Stimulated activated effector memory CD8-positive, alpha-beta T cell treated with anti-CD3 and anti-CD28 coated beads, Interleukin-12 subunit alpha, Interleukin-12 subunit beta, amount 100 ng/mL, for 72 hours (primary cell): ENCODE measurements at regions not wholly inside any gene's neighbourhood (a gene's known extent, or its start where the extent isn't known, plus 50 kb on each side); places are given as distances from the start of the nearest gene placed in this dataset.

ENCODE experiments used
- ATAC-seq: fragments of 150-1000 bp; cut with Tn5 transposase; 2 replicates; pipeline ENCODE4 v1.10.0; 2021
- DNase-seq, 2 donors: peaks; one replicate each; pipeline ENCODE4 v3.0.0; 2021 to 2022; ENCODE audit warnings: low spot score in 2 of 2
- H3K27ac Mint-ChIP-seq: one replicate; pipeline ENCODE4 v1.8.0; 2022; ENCODE audit warnings: mild to moderate bottlenecking, mixed read lengths
- H3K36me3 Mint-ChIP-seq: one replicate; pipeline ENCODE4 v1.8.0; 2022; ENCODE audit warnings: mild to moderate bottlenecking, mixed read lengths
- H3K4me1 Mint-ChIP-seq: one replicate; pipeline ENCODE4 v1.8.0; 2022; ENCODE audit warnings: mixed read lengths
- H3K4me3 Mint-ChIP-seq: one replicate; pipeline ENCODE4 v1.8.0; 2022; ENCODE audit warnings: mild to moderate bottlenecking, mixed read lengths
- H3K9me3 Mint-ChIP-seq: one replicate; pipeline ENCODE4 v1.8.0; 2022; ENCODE audit warnings: mixed read lengths

DNA sequence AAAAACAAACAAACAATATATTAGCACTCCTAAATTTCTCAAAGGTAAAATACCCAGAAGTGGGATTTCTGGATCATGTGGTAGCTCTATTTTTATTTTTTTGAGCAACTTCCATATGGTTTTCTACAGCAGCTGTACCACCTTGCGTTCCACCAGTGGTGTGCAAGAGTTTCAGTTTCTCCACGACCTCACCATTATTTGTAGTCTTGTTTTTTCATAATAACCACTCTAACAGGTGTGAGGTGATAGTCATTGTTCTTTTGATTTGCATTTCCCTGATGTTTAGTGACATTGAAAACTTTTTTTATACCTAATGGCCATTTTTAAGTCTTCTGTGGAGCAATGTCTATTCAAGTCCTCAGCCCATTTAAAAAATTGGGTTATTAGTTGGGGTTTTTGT is 127.3 kb upstream of the SLC38A2 start:
- DNase-seq (no peak), ATAC-seq (no peak)
- Mint-ChIP-seq H3K36me3 (no peaks in the 10 kb centered on the region), H3K4me3 (no peak overlapping the region), H3K4me1 (no peaks in the 10 kb centered on the region), H3K27ac (no peak overlapping the region), H3K9me3 (peaks cover 6% of the 10 kb centered on the region)

DNA sequence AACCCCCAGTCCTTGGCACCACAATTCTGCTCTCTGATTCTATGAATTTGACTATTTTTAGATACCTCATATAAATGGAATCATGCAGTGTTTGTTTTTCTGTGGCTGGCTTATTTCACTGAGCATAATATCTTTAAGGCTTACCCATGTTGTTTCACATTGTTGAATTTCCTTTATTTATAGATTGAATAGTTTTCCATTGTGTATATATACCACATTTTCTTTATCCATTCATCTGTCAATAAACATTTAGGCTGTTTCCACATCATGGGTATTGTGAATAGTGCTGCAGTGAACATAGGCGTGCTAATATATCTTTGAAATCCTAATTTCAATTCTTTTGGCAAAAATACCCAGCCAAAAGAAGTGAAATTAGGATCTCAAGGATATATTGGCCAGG is 126.7 kb upstream of the SLC38A2 start:
- ATAC-seq, result no peak
- Mint-ChIP-seq H3K4me1 (no peaks in the 10 kb centered on the region), H3K36me3 (no peaks in the 10 kb centered on the region), H3K27ac (no peak overlapping the region), H3K9me3 (peaks cover 6% of the 10 kb centered on the region), H3K4me3 (no peak overlapping the region)
- DNase-seq, result no peak

DNA sequence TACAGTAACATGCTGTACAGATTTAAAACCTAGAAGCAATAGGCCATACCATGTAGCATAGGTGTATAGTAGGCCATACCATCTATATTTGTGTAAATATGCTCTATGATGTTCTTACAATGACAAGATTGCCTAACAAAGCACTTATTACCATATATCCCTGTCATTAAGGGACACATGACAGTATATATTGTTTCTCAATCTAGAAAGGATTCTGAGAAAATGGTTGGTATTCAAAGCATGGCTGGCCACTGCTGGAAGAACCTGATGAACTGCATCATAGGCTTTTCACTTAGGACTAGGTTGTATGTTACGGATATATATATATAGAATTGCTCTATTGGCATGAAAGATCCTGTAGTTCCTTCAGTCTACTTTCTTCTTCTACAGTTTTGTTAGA is 125.2 kb upstream of the SLC38A2 start:
- ATAC-seq (no peak), DNase-seq (no peak)
- no peaks in the 10 kb centered on the region for H3K4me1 Mint-ChIP-seq
- no peak overlapping the region for H3K4me3 Mint-ChIP-seq
- no peak overlapping the region for H3K27ac Mint-ChIP-seq
- H3K9me3 Mint-ChIP-seq, result peaks cover 4% of the 10 kb centered on the region
- H3K36me3 Mint-ChIP-seq, result no peaks in the 10 kb centered on the region

DNA sequence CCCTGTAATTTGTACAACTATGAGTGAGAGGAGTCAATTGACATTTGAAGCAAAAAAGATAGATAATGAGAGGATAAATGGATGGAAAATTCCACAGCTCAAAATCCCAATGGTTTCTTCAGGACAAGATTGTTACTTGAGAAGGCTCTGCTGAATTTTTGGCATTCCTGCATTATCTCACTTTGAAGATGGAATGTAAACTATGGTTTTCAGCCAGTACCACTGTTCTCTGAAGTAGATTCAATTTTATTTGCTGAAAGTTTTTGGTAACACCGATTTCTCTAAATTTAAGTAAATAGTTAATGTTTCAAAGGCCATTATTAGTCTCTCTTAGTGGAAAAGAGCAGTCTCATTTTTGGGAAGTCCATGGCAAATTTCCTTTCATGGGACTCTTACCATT is 121.9 kb upstream of the SLC38A2 start:
- DNase-seq (no peak), ATAC-seq (no peak)
- Mint-ChIP-seq H3K9me3 (no peaks in the 10 kb centered on the region), H3K36me3 (no peaks in the 10 kb centered on the region), H3K27ac (no peak overlapping the region), H3K4me3 (no peak overlapping the region), H3K4me1 (no peaks in the 10 kb centered on the region)

DNA sequence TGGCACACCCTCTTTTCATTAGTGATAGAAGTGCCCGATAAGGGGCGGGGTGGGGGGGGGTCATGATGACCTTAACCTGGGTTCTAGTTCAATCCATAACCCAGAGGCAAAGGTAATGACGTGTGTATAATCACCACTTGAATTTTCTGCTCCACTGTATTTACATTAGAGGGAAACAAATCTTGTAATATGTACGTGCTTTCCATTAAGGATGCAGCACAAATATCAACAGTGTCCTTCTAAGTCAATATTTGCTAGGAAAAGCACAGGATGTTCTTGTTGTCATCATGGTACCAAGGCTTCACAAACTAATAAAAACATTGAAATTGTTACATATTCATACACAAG is 121.2 kb upstream of the SLC38A2 start:
- no peak for ATAC-seq
- H3K4me3 Mint-ChIP-seq, result no peak overlapping the region

DNA sequence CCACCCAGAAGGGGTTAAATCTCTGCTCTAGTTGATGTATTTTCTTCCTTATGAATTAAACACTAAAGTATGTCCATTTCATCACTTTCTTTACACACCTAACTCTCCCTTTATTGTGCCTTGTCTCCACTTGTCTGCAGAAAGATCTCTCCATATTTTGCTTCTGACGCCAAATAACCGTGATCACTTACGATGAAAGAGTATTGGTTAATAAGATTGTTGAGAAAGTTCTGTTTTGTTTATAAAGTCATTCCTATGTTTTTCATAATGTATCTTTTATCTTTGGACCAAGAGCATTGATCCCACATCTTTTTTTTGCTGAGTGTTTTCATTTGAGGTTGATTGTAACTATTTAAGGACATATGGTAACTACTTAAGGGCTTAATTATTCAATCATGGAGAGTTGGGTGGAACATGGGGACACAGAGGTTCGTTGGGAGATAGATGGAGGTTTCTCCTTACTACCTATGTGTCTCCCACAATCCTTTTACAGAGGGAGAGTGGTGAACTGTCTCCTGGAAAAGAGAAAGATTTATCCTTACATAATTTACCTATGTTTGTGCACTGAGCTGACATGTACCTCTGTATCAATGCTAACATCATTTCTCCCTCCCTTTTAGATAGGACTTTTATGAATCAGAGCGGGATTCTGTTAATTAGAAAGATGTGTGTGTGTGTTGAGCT is 120.7 kb upstream of the SLC38A2 start:
- no peak for ATAC-seq
- Mint-ChIP-seq H3K27ac (no peak overlapping the region), H3K4me1 (no peaks in the 10 kb centered on the region), H3K36me3 (no peaks in the 10 kb centered on the region), H3K4me3 (no peak overlapping the region), H3K9me3 (no peaks in the 10 kb centered on the region)
- no peak for DNase-seq

More for the DNA sequence above, 121.2 kb upstream of the SLC38A2 start:
- Mint-ChIP-seq H3K36me3 (no peaks in the 10 kb centered on the region), H3K4me1 (no peaks in the 10 kb centered on the region), H3K9me3 (no peaks in the 10 kb centered on the region), H3K27ac (no peak overlapping the region)
- DNase-seq, result no peak

DNA sequence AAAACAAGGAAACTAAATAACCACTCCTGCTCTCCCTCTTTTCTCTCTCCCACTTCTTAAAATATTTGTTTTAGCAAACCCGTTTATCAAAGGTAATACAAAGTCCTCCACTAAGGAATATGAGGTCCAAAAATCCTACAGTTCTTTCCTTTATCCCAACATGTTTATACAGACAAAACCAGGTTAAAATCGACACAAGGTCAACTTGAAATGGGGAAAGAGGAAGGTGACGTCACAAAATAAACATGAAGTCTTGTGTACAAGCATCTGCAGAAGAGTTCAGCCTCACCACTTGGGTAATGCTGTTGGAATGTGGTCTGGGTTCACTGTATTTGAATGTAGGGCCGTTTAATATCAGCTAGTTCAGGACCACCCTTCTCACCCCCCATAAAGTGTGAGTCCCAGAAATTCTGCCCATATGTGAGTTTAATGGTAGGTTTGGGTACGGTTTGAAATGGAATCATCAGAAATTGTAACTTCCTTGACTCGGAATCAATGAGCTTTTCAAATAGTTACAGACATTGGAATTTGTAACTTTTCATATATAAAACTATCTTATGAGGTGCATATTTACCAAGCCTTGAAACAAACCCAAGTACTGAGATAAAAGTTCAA is 120.0 kb upstream of the SLC38A2 start:
- DNase-seq (no peak), ATAC-seq (no peak)
- no peak overlapping the region for H3K4me3 Mint-ChIP-seq
- no peaks in the 10 kb centered on the region for H3K9me3 Mint-ChIP-seq
- no peaks in the 10 kb centered on the region for H3K4me1 Mint-ChIP-seq
- H3K36me3 Mint-ChIP-seq, result no peaks in the 10 kb centered on the region
- H3K27ac Mint-ChIP-seq, result no peak overlapping the region

DNA sequence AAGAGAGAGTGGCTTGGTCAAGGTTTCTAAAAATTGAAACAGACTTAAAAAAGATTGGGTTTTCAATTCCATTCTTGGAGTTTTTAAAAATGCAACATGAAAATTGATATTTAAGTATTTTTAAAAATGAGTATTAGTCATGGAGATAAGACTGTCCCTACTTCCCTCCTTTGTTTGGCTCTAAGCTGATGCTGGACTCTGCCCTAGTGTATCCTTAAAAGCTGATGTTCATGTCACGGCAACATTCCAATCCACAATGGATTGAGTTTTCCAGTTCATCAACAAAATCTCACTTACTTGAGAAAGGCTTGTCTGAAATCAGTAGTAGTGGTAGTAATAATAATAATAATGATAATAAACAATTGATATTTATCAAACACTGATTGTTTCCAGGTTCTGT is 119.0 kb upstream of the SLC38A2 start:
- Mint-ChIP-seq H3K9me3 (no peaks in the 10 kb centered on the region), H3K4me3 (no peak overlapping the region), H3K27ac (no peak overlapping the region), H3K4me1 (no peaks in the 10 kb centered on the region), H3K36me3 (no peaks in the 10 kb centered on the region)
- ATAC-seq (no peak), DNase-seq (no peak)

DNA sequence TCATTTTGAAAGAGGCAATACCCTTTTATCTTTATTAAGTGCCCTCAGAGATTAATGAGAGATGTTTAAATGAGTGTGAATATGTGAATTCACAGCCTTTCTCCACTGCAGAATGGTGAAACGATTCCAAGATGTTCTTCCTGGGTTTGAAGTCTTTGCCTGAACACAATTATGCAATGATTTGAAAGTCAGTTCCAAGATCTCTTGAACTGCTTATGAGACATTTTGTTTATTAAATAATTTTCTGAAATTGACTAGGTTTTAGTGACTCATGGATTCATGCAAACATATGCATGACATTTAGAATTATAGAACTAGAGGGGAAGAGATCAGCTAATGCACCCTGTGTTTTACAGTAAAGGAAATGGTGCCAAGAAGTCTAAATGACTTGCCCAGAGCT is 118.1 kb upstream of the SLC38A2 start:
- no peaks in the 10 kb centered on the region for H3K9me3 Mint-ChIP-seq
- H3K36me3 Mint-ChIP-seq, result no peaks in the 10 kb centered on the region
- no peak overlapping the region for H3K27ac Mint-ChIP-seq
- no peak overlapping the region for H3K4me3 Mint-ChIP-seq
- no peak for DNase-seq
- no peak for ATAC-seq
- H3K4me1 Mint-ChIP-seq, result no peaks in the 10 kb centered on the region

DNA sequence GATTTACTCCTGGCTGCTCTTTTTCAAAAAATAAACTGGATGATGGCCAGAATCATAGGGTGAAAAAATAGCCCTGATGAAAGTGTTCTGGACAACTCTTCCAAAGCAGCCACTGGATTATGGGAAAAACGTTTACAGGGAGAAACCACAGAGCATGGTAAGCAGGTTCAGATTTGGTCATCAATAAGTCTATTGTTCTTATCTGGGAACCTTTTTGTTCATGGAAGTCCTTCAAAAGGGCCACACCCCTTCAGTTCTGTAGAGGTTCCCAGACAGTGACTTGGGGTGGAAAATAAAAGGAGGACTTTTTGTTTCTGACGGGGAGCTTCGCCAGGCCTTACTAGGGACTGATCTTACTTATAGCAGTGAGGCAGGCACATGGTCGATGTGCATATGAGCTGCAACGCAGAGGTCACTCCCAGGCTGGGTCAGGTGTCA is 117.4 kb upstream of the SLC38A2 start:
- ATAC-seq, result no peak

DNA sequence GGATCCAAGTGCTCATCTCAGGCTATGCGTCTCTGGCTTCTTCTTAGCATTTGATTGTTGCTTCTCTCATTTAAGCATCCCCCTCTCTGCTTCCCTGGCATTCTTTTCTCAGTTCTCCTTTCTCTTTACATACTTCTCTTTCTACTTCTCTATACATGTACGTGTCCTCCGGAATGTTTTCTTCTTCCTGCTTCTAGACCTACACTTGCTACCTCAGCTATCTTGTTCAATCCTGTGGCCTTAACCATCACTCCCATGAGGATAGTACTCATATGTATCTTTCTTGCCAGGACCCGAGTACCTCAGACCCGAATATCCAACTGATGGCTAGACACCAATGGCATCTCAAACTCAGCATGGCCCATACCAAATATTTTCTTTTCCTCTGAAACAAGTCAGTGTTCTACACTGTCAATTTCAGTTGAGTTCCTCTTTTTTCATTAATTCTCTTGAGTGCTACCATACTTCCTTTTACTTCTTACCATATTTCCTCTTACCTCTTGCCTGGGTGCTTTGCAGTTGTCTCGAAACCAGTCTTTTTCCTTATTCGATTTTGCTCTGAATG is 115.1 kb upstream of the SLC38A2 start:
- no peaks in the 10 kb centered on the region for H3K4me1 Mint-ChIP-seq
- DNase-seq (no peak), ATAC-seq (no peak)
- H3K36me3 Mint-ChIP-seq, result no peaks in the 10 kb centered on the region
- no peak overlapping the region for H3K27ac Mint-ChIP-seq
- no peaks in the 10 kb centered on the region for H3K9me3 Mint-ChIP-seq
- H3K4me3 Mint-ChIP-seq, result no peak overlapping the region

More for the DNA sequence above, 117.4 kb upstream of the SLC38A2 start:
- H3K4me3 Mint-ChIP-seq, result no peak overlapping the region
- no peak overlapping the region for H3K27ac Mint-ChIP-seq
- H3K36me3 Mint-ChIP-seq, result no peaks in the 10 kb centered on the region
- DNase-seq, result no peak
- no peaks in the 10 kb centered on the region for H3K9me3 Mint-ChIP-seq
- H3K4me1 Mint-ChIP-seq, result no peaks in the 10 kb centered on the region

DNA sequence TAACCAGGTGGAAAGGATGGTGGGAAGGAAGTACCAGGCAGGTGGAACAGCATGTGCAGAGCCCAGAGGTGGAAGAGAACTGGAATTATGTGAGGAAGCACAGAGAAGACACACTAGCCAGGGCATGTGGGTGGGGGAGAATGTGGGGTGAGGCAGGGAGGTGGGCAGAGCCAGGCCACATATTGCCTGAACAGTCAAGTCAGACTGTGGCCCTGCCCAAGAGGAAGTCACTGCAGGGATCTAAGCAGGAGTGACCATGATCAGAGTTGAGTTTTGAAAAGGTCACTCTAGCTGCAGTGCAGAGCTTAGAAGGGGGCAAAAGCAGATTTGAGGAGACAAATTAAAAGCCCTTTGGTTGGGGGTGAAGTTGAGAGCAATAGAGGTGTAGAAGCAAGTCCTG is 114.0 kb upstream of the SLC38A2 start:
- Mint-ChIP-seq H3K27ac (no peak overlapping the region), H3K36me3 (no peaks in the 10 kb centered on the region), H3K9me3 (no peaks in the 10 kb centered on the region), H3K4me1 (no peaks in the 10 kb centered on the region), H3K4me3 (no peak overlapping the region)
- no peak for ATAC-seq
- DNase-seq, result no peak

DNA sequence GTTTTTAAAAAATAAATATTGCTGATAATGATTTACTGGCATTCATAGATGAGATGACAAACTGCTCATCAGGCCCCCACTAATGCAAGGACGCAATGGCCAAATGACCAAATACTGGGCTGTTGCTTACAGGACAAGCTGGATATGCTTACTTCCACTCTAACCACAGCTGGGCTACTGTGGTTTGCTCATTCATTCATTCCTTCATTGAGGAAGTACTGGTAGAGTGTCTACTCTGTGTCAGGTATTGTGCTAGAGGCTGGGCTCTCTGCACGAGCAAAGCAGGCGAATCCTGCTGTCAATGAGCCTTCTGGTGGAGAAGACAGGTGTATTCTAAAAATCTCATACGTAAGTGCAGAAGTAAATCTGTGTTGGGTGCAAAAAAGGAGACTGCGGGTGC is 113.3 kb upstream of the SLC38A2 start:
- H3K27ac Mint-ChIP-seq, result no peak overlapping the region
- ATAC-seq, result no peak
- no peaks in the 10 kb centered on the region for H3K36me3 Mint-ChIP-seq
- no peak for DNase-seq
- no peaks in the 10 kb centered on the region for H3K4me1 Mint-ChIP-seq
- H3K9me3 Mint-ChIP-seq, result no peaks in the 10 kb centered on the region
- no peak overlapping the region for H3K4me3 Mint-ChIP-seq

DNA sequence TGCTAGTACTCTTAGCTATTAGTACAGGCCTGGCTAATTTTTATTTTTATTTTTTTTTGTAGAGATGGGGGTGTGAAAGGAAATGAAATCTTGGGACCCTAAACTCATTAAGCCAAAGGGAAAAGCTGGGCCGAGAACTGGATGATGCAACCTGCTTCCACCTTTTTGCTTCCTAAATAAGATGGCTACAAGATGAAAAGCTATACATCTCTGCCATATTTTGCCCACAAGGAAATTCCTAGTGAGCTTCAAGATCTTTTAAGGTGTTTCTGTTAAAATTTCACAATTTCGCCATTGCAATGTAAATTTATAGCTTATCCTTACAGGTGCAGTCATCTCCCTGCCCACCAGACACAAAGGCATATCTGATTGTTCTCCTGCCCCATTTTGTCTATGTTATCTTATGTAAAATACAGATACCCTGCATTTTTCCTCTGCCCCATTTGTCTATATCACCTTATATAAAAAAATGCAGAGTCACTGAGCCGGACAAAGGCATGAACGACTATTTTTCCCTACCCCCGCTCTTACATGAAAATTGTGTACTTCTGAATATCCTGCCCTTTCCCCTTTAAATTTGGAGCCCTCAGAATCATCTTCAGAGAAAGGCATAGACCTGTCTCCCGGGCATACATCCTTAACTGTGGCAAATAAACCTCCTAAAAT is 112.0 kb upstream of the SLC38A2 start:
- Mint-ChIP-seq H3K36me3 (no peaks in the 10 kb centered on the region), H3K9me3 (no peaks in the 10 kb centered on the region), H3K4me1 (no peaks in the 10 kb centered on the region), H3K27ac (no peak overlapping the region), H3K4me3 (no peak overlapping the region)
- DNase-seq, result no peak
- ATAC-seq, result no peak

DNA sequence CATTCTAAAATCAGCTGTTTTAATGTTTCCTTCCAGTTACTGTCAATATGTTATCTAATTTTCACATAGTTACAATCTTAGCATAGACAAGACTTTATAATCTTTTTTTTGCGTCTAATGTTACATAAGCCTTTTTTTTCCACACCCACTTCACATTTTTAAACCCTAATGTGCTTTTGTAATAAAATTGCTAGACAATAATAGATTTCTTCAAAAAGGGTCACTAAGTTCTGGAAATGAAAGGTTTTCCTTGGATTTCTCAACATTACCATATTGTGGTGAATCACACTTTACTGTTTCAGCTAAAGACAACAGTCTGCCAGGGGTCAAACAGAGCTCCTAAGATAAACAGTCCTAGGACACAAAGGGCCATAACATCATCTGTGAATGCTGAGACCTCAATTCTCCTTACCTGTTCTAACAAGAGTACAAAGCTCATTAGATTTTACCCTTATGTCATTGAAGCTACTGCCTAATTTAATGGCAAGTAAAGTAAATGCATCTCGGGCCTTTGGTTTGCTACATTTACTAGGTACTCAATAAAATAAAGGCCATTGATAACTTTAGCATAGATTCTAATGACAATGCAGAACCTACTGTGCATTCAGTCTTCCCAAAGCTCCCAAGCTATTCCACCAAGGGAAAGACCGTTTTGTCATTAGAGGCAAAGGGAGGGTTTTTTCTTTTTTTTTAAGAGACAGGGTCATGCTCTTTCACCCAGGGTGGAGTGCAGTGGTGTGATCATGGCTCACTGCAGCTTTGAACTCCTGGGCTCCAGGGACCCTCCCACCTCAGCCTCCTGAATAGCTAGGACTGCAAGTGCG is 111.2 kb upstream of the SLC38A2 start:
- ATAC-seq (no peak), DNase-seq (no peak)
- Mint-ChIP-seq H3K27ac (no peak overlapping the region), H3K36me3 (no peaks in the 10 kb centered on the region), H3K9me3 (no peaks in the 10 kb centered on the region), H3K4me1 (no peaks in the 10 kb centered on the region), H3K4me3 (no peak overlapping the region)
